ENCODE measurements at regions not wholly inside any gene's neighbourhood (a gene's known extent, or its start where the extent isn't known, plus 50 kb on each side); places are given as distances from the start of the nearest gene placed in this dataset.

DNA sequence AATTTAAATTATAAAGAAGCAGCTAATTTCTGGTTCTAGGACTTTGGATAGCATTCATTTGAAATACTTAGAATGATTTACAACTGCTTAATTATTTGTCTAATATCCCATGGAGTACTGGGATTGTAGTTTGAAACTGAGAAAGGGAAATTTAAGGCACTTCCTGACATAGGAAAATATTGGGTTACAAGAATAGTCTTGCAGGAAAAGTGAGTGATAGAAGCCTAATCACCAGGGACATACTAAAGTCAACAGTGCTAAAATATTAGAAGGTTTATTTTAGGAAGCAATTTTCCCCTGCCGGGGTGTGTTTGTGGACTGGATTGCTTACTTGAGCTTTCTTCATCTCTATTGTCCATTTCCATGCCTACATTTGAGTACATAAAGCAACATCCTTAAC is 661.6 kb downstream of the ADGRL2 start:
- no CpG with 5 or more reads among the region's 1 CpG for whole genome bisulfite sequencing, 2 experiments (ENCODE audit: extremely low coverage in 2 of 2, insufficient read length in 1 of 2)
- Histone ChIP-seq H2AK5ac (ENCODE audit: low read depth, low read length) (no peak overlapping the region), H3K14ac (replicated peaks; ENCODE audit: low read depth, low read length) (no peak overlapping the region), H3K36me3 (ENCODE audit: control insufficient read depth, insufficient read depth, low read length) (no peaks in the 10 kb centered on the region), H3K27me3 (ENCODE audit: control insufficient read depth, insufficient read depth, low read length) (no peaks in the 10 kb centered on the region), H2AFZ (replicated peaks; ENCODE audit: low read length, poor library complexity) (no peak overlapping the region), H4K91ac (ENCODE audit: insufficient read depth, low read depth, low read length) (no peak overlapping the region), H3K9me1 (ENCODE audit: insufficient read depth, low read length) (no peaks in the 10 kb centered on the region), H3K56ac (ENCODE audit: extremely low read depth, insufficient read depth, low read length) (no peak overlapping the region), H2BK20ac (ENCODE audit: low read depth, low read length) (no peak overlapping the region), H3K4me3 (ENCODE audit: insufficient read depth, low read depth, low read length) (no peak overlapping the region), H2BK15ac (ENCODE audit: low read depth, low read length) (no peak overlapping the region), H3K18ac (ENCODE audit: low read depth, low read length) (no peak overlapping the region), H2BK5ac (ENCODE audit: low read depth, low read length, poor library complexity, severe bottlenecking) (no peak overlapping the region), H4K5ac (ENCODE audit: low read depth, low read length) (no peak overlapping the region), H4K20me1 (ENCODE audit: insufficient read depth, low read length) (no peaks in the 10 kb centered on the region), H3K9me3 (ENCODE audit: control insufficient read depth, insufficient read depth, low read length) (no peaks in the 10 kb centered on the region), H3K79me1 (ENCODE audit: low read depth in 1 of 2, low read length in 2 of 2) (no peaks in the 10 kb centered on the region), H3K4me2 (ENCODE audit: low read depth, low read length) (no peak overlapping the region), H2AK9ac (replicated peaks; ENCODE audit: low read depth, low read length, poor library complexity) (no peak overlapping the region), H4K8ac (ENCODE audit: low read depth in 2 of 2, low read length in 2 of 2) (no peak overlapping the region), H3K4ac (ENCODE audit: low read depth, low read length) (no peak overlapping the region), H2BK120ac (ENCODE audit: low read depth, low read length) (no peak overlapping the region), H3K9ac (ENCODE audit: low read depth, low read length) (no peak overlapping the region), H3K27ac (ENCODE audit: insufficient read depth, low read length) (no peak overlapping the region), H3K4me1 (ENCODE audit: control insufficient read depth, insufficient read depth, low read length) (no peaks in the 10 kb centered on the region), H3K23ac (ENCODE audit: low read depth, low read length) (no peak overlapping the region)
- ATAC-seq (ENCODE audit: low read depth), result no peak
- ChIA-PET POLR2A (ENCODE audit: unreplicated experiment) (no interaction called here), CTCF (no interaction called here)
- dilution Hi-C loops (cut with HindIII; ENCODE audit: low sequenced_read_pairs, unreplicated experiment), result no loop called here
- no peak for DNase-seq
- intact Hi-C loops (cut with micrococcal nuclease), result no loop called here
- in situ Hi-C loops (cut with MboI; ENCODE audit: low sequenced_read_pairs), result no loop called here
- TF ChIP-seq ELK1 (IDR thresholded peaks at IDR 0.05; ENCODE audit: borderline replicate concordance, low read depth, low read length), result no peak
- no peak for TF ChIP-seq MAFK (IDR thresholded peaks at IDR 0.05; ENCODE audit: low read depth, low read length)
- no peak for TF ChIP-seq MAZ (IDR thresholded peaks at IDR 0.05; ENCODE audit: borderline replicate concordance, low read depth, low read length)
- TF ChIP-seq MXI1 (IDR thresholded peaks at IDR 0.05; ENCODE audit: borderline replicate concordance, low read depth, low read length), result no peak
- TF ChIP-seq CHD1 (IDR thresholded peaks at IDR 0.05; ENCODE audit: low read depth, low read length), result no peak
- no peak for TF ChIP-seq SMC3 (IDR thresholded peaks at IDR 0.05; ENCODE audit: low read depth, low read length)
- TF ChIP-seq CEBPB (IDR thresholded peaks at IDR 0.05; ENCODE audit: low read depth, low read length), result no peak
- TF ChIP-seq NFE2L2 (IDR thresholded peaks at IDR 0.05; ENCODE audit: low read depth, low read length), result no peak
- no peak for TF ChIP-seq RFX5 (IDR thresholded peaks at IDR 0.05; ENCODE audit: low read depth, low read length)
- no peak for TF ChIP-seq RAD21 (IDR thresholded peaks at IDR 0.05; ENCODE audit: low read length)
- no peak for TF ChIP-seq RCOR1 (IDR thresholded peaks at IDR 0.05; ENCODE audit: insufficient replicate concordance, low read length)
- TF ChIP-seq USF2 (IDR thresholded peaks at IDR 0.05; ENCODE audit: low read depth, low read length), result no peak
- TF ChIP-seq BHLHE40 (IDR thresholded peaks at IDR 0.05; ENCODE audit: low read depth, low read length), result no peak
- TF ChIP-seq, protein P1, sequence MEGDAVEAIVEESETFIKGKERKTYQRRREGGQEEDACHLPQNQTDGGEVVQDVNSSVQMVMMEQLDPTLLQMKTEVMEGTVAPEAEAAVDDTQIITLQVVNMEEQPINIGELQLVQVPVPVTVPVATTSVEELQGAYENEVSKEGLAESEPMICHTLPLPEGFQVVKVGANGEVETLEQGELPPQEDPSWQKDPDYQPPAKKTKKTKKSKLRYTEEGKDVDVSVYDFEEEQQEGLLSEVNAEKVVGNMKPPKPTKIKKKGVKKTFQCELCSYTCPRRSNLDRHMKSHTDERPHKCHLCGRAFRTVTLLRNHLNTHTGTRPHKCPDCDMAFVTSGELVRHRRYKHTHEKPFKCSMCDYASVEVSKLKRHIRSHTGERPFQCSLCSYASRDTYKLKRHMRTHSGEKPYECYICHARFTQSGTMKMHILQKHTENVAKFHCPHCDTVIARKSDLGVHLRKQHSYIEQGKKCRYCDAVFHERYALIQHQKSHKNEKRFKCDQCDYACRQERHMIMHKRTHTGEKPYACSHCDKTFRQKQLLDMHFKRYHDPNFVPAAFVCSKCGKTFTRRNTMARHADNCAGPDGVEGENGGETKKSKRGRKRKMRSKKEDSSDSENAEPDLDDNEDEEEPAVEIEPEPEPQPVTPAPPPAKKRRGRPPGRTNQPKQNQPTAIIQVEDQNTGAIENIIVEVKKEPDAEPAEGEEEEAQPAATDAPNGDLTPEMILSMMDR (conservative IDR thresholded peaks at IDR 0.05; ENCODE audit: low read depth, low read length), result no peak
- TF ChIP-seq FOS (IDR thresholded peaks at IDR 0.05; ENCODE audit: low read depth, low read length), result no peak
- no peak for TF ChIP-seq POLR2A (IDR thresholded peaks at IDR 0.05; ENCODE audit: low read depth, low read length)
- no TSS peak for BruUV-seq (replicated peaks)
